IPS-15b (cell line): ENCODE measurements at regions not wholly inside any gene's neighbourhood (a gene's known extent, or its start where the extent isn't known, plus 50 kb on each side); places are given as distances from the start of the nearest gene placed in this dataset.

Experiments used
- H3K27me3 ChIP-seq: one replicate; pipeline ENCODE4 v1.6.1; 2013; ENCODE audit warnings: low read length; ENCODE audit not compliant: control insufficient read depth, insufficient read depth
- H3K36me3 ChIP-seq: one replicate; pipeline ENCODE4 v1.6.1; 2013; ENCODE audit warnings: low read length; ENCODE audit not compliant: control insufficient read depth, insufficient read depth
- H3K4me1 ChIP-seq: one replicate; pipeline ENCODE4 v1.6.1; 2013; ENCODE audit warnings: mild to moderate bottlenecking, low read length; ENCODE audit not compliant: control insufficient read depth, insufficient read depth
- H3K4me3 ChIP-seq: one replicate; pipeline ENCODE4 v1.5.1; 2013; ENCODE audit warnings: low read depth, low read length
- H3K9ac ChIP-seq: one replicate; pipeline ENCODE4 v1.6.1; 2013; ENCODE audit warnings: low read depth, mild to moderate bottlenecking, low read length
- H3K9me3 ChIP-seq: one replicate; pipeline ENCODE4 v1.6.1; 2013; ENCODE audit warnings: mild to moderate bottlenecking, low read length; ENCODE audit not compliant: control insufficient read depth, insufficient read depth

DNA sequence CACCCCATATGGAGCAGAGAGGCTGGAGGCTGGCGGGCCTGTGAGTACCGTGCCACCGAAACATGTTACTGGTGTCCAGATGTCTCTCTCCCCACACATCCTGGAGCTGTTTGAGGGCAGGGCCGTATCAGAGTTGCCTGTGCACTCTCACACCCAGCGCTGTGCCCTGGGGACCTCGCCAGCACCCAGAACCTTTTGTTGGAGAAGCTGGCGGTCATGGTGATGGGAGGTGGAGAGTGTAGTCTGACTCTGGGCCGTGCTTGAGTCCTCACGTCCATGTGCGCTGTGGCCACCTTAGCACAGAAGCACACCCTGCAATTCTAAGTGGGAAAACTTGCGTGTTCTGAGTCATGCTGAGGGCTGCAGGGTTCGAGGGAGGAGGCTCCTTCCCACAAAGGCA, 259.2 kb downstream of the NDUFA10 start:
- no peak overlapping the region for H3K4me3 ChIP-seq
- peaks cover 2% of the 10 kb centered on the region for H3K36me3 ChIP-seq
- H3K27me3 ChIP-seq = no peaks in the 10 kb centered on the region
- no peak overlapping the region for H3K9ac ChIP-seq
- H3K9me3 ChIP-seq = no peaks in the 10 kb centered on the region
- no peaks in the 10 kb centered on the region for H3K4me1 ChIP-seq

DNA sequence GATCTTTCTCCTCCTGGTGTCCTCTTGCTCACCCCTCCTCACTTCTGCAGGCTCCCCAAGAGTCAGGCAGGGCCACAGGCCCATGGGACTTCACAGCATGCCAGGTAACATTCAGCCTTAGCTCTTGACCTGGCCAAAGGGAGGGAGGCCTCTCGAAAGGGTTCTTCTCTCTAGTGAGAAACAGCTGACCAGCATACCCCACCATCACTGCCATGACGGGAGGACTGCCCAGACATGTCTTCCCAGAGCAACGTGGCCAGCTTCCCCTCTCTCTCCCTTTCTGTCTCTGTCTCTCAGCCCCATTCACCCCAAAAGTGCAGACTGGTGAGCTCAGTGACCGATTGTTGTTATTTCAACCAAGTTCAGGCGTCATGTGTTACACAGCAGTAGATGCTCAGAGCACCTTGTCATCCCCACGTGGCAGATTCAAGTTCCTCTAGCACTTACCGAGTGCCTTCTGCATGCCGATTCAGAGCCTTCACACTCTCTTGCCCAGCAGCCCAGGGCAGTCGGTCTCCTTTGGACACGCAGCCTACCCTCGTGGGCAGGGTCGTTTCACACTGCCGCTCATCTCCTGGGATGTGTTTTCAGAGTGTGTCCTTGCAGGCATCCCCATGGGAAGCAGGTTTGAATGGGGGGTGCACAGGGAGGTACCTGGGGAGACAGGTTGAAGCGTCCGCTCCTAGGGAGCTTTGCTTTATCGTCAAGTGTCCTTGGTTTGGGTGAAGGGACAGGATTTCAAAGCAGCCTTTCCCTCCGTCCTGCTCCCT, 259.9 kb downstream of the NDUFA10 start:
- H3K9me3 ChIP-seq = no peaks in the 10 kb centered on the region
- no peaks in the 10 kb centered on the region for H3K27me3 ChIP-seq
- H3K4me1 ChIP-seq = no peaks in the 10 kb centered on the region
- H3K4me3 ChIP-seq = no peak overlapping the region
- H3K9ac ChIP-seq = no peak overlapping the region
- H3K36me3 ChIP-seq = peaks cover 2% of the 10 kb centered on the region

DNA sequence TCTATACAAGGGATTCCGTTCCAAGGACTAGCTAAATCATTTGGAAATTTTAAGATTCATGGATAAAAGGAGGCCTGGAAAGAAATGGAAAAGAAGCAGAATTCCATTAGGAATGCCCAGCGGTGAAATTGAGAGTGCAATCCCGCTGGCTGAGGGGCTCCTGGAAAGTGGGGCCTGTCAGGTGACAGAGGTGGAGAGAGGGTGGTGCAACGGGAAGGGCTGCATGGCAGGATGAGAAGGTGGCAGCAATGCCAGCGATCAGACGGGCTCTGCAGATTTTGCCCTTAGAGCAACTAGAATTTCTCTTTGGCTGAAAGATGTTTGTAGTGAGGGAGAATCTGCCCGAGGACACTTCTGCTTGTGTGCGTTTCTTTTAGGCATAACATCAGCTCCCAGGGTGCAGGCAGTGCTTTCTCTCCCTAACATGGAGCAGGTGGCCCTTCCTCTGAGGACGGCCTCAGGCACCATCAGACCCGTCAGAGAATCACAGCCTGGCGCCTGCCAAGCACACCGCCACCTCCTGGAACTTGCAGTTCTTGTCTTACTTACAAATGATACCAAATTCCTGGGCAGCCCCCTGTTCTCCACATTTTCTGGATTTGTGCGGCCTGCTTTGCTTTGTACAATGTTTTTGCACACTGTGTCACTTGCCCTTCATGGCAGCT, 261.6 kb downstream of the NDUFA10 start:
- H3K36me3 ChIP-seq = peaks cover under 1% of the 10 kb centered on the region
- no peak overlapping the region for H3K4me3 ChIP-seq
- no peaks in the 10 kb centered on the region for H3K4me1 ChIP-seq
- H3K9ac ChIP-seq = no peak overlapping the region
- H3K27me3 ChIP-seq = no peaks in the 10 kb centered on the region
- no peaks in the 10 kb centered on the region for H3K9me3 ChIP-seq

DNA sequence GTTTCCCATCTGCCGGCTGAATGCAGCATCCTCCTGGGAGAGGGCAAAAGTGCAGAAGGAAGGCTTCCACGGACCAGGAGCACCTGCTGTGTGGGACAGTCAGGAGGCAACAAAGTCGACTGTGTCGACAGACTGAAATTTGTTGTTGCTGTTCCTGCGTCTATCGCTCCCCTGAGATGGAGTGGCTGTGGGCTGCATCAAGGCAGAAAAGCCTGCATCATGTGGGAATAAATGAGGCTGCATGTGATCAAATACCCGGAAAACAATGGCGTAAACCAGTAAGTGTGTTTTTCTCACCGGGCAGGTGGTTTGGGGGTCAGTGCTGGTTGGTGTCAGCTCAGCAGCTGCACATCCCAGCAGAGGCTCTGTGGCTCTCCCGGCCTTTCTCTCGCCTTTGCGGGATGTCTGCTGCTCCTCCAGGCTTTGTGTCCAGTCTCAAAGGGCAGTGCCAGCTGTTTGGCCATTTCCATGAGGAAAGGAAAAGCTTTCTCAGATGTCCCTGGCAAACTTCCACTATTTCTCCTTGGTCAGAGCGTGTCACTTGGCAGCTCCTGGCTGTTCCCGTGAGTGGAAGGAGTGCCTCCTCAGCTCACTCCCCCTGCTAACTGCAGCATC, 262.4 kb downstream of the NDUFA10 start:
- Histone ChIP-seq H3K9ac (no peak overlapping the region), H3K36me3 (no peaks in the 10 kb centered on the region), H3K4me1 (no peaks in the 10 kb centered on the region), H3K9me3 (no peaks in the 10 kb centered on the region), H3K4me3 (no peak overlapping the region), H3K27me3 (no peaks in the 10 kb centered on the region)

DNA sequence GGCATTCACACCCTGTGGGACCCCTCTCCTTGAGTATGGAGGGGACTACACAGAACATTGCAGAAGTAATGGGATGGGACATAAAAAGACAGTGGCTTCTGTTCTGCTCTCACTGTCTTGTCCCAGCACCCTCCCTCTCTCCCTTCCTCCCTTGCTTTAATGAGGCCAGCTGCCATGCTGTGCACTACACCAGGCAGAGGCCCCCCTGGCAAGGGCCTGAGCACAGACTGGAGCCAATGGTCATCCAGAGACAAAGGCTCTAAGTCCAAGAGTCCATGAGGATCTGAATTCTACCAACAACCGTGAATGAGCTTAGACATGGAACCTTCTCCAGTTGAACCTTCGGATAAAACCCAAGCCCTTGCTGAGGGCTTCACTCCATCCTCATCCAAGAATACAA, 263.0 kb downstream of the NDUFA10 start:
- Histone ChIP-seq H3K4me1 (no peaks in the 10 kb centered on the region), H3K4me3 (no peak overlapping the region), H3K36me3 (no peaks in the 10 kb centered on the region), H3K27me3 (no peaks in the 10 kb centered on the region), H3K9me3 (no peaks in the 10 kb centered on the region), H3K9ac (no peak overlapping the region)

DNA sequence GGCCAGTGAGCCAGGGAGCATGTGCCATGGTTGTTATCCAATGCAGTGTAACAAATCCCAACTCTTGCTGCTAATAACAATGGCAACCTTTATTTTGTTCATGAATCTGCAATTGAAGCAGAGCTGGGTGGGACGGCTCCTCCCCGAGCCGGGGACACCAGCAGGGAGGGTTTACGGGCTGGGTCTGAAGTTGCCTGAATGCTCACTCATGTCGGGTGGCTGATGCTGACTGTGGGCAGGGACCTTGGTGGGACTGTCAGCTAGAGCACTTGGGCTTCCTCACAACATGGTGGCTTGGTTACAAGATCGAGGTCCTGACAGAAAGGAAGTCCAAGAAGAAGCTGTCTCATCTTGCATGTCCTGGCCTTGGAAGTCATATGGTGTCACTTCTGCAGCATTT, 264.5 kb downstream of the NDUFA10 start:
- Histone ChIP-seq H3K9me3 (no peaks in the 10 kb centered on the region), H3K27me3 (no peaks in the 10 kb centered on the region), H3K36me3 (no peaks in the 10 kb centered on the region), H3K4me3 (no peak overlapping the region), H3K9ac (no peak overlapping the region), H3K4me1 (no peaks in the 10 kb centered on the region)

DNA sequence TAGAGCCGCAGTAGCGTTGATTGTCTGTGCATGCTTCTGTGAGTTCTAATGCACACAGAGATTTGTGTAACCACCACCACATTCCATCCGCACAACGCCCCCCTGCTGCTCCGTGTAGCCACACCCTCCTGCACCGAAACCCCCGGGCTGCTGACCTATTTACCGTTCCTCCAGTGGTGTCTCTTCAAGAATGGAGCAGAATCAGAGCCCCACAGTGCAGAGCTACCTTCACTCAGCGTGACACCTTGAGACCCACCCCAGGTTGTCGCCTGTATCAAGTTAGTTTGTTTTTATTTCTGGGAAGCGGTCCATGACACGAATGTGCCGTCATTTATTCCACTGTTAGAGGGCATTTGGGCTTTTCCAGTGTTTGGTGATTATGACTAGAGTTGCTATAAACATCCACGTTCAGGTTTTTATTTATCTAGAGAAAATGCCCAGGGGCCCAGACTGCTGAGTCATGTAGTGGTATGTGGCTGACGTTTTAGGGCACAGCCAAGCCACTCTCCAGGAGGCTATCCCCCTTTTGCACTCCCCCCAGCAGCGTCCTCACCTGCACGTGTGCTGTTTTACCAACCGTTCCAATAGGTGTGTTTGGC, 266.8 kb downstream of the NDUFA10 start:
- Histone ChIP-seq H3K36me3 (no peaks in the 10 kb centered on the region), H3K4me1 (no peaks in the 10 kb centered on the region), H3K9ac (no peak overlapping the region), H3K9me3 (no peaks in the 10 kb centered on the region), H3K27me3 (no peaks in the 10 kb centered on the region), H3K4me3 (no peak overlapping the region)

DNA sequence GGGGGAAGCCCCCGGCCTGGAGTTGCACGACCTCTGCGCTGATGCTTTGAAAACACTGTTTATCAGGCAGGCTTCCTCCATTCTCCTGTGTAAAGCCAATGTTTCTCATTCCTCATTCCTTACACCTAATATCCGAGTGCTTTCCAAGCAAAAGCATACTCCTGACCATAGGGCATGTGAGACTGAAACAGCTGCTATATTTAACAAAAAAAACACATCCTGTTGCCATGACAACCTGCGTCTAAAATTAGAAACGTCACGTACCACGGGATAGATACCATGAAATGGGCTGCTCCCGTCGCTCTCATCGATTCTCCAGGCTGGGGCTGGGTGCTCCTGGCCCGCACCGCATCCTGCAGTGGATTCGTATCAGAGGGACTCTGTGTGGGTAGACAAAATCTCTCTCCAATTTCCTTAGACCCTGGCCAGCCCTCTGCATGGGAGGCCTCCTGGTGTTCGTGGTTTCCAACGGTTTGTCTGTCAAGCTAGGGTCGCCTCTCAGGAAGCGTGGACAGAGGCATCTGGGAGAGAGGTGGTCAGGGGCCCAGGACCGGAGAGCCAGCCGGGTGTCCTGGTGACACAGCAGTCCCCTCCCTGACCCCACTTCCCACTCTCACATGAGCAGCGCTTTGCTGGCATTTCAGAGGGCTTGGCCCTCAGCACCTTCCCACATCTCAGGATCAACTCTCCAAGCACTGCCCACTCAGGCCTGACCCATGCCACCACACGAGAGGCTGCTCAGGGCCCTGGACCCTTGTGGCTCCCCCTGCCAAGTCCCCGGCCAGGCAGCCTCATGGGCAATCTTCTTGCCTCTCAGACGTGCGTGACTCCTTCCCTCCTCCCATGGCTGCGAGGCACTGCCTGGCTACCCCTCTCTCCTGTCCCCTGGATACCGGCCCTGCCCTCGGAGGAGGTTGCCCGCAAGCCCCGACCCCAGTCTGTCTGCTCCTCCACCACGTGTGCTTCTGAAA, 268.1 kb downstream of the NDUFA10 start:
- Histone ChIP-seq H3K9ac (no peak overlapping the region), H3K4me1 (no peaks in the 10 kb centered on the region), H3K9me3 (no peaks in the 10 kb centered on the region), H3K27me3 (no peaks in the 10 kb centered on the region), H3K36me3 (no peaks in the 10 kb centered on the region), H3K4me3 (no peak overlapping the region)

DNA sequence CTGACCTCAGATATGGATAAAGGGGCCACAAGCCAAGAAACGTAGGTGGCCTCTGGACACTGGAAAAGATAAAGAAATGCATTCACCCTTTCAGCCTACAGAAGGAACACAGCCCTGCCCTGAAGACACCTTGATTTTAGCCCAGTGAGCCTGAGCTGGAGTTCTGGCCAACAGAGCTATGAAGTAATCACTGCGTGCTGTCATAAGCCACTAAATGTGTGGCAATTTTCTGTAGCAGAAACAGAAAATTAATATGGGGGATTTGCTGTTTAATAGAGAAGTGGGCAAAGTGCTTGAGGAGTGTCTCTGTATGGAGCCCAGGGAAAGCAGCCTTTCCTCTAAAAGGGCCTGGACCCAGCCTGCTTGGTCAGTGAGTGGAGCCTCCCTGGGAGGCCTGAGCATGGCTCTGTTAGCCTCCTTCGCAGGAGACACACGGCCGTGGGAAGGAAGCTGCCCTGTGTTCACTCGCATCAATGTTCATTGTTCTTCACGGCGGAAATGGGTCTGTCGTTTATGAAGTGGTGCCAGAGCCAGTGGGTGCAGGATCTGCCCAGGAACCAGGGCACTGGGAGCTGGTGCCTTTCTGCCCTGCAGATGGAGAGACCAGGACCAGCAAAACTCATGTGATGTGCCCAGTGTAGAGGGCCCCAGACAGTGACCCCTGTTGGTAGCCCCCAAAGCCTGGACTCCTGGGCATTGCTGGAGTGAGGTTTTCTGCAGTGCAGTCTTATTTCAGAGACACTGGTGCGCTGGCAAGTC, 268.9 kb downstream of the NDUFA10 start:
- H3K4me3 ChIP-seq = no peak overlapping the region
- H3K9ac ChIP-seq = no peak overlapping the region
- no peaks in the 10 kb centered on the region for H3K36me3 ChIP-seq
- H3K9me3 ChIP-seq = no peaks in the 10 kb centered on the region
- no peaks in the 10 kb centered on the region for H3K4me1 ChIP-seq
- no peaks in the 10 kb centered on the region for H3K27me3 ChIP-seq

DNA sequence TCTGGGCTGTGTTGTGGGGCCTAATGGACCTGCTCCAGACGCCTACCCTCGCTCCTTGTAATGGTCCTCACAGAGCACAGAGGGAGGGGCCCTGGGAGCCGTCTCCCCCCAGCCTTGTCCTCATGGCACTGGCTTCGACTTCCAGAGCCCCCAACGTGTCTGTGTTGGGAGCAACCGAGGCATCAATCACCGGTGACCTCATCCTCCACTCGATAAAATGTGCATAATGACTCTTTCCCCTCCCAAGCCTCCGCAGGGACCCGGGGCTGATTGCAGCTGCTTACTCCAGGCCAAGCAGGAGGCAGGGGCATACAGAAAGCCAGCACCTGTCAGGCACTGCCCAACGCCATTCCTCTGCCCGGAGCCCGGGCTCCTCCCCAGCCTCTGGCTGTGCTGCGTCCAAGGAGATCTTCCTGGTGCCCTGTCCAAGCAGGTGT, 271.7 kb downstream of the NDUFA10 start:
- no peak overlapping the region for H3K9ac ChIP-seq
- no peak overlapping the region for H3K4me3 ChIP-seq
- H3K9me3 ChIP-seq = no peaks in the 10 kb centered on the region
- H3K36me3 ChIP-seq = no peaks in the 10 kb centered on the region
- no peaks in the 10 kb centered on the region for H3K4me1 ChIP-seq
- H3K27me3 ChIP-seq = no peaks in the 10 kb centered on the region
